ENCODE measurements at regions not wholly inside any gene's neighbourhood (a gene's known extent, or its start where the extent isn't known, plus 50 kb on each side); places are given as distances from the start of the nearest gene placed in this dataset.

DNA sequence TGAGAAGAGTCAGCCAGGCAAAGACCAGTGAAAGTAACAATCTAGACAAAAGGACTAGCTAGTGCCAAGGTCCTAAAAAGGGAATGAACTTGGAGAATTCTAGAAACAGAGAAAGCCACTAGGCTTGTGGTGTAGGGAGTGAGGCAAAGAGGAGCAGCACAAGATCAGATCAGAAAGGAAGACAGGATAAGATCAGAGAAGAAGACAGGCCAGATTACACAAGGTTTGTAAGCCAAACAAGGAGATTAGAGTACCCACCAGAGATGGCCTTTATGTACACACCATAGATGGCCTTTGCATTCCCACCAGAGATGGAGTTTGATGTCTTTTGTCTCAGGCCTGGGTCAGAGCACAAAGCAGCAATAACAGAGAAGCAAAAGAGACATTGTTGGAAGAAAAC, 105.6 kb upstream of the PLCB4 start:
- TF ChIP-seq, protein P1, sequence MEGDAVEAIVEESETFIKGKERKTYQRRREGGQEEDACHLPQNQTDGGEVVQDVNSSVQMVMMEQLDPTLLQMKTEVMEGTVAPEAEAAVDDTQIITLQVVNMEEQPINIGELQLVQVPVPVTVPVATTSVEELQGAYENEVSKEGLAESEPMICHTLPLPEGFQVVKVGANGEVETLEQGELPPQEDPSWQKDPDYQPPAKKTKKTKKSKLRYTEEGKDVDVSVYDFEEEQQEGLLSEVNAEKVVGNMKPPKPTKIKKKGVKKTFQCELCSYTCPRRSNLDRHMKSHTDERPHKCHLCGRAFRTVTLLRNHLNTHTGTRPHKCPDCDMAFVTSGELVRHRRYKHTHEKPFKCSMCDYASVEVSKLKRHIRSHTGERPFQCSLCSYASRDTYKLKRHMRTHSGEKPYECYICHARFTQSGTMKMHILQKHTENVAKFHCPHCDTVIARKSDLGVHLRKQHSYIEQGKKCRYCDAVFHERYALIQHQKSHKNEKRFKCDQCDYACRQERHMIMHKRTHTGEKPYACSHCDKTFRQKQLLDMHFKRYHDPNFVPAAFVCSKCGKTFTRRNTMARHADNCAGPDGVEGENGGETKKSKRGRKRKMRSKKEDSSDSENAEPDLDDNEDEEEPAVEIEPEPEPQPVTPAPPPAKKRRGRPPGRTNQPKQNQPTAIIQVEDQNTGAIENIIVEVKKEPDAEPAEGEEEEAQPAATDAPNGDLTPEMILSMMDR (IDR thresholded peaks at IDR 0.05; ENCODE audit: low read depth, low read length) = no peak
- no peak for DNase-seq (ENCODE audit: low read depth)
- no peak overlapping the region for H3K4me3 ChIP-seq (ENCODE audit: low read depth, low read length)

DNA sequence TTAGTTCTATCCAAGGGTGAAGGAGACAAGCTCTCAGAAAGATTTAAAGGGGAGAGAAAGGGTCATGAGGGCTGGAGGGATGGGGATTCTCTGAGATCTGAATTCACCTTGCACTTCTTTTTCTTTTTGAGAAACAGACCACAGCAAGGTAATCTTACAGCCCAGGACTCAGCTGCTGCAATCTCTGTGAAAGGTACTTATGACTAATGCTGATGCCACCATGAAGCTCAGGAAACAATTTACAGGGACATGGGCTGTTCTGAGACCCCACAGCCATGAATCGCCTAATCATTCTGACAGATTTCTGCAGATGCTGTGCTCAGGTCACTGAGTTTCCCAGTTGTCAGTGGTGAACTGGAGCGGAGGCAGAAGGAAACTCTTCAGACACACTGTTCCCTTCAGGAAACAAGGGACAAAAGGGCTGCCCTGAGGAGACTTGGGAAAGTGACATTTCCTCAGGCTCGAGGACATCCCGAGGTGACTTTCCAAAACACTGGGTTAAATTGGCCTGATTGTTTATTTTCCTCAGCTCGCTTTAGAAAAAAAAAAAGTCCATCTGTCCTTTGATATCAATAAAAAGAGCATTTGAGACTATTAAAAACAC, 103.8 kb upstream of the PLCB4 start:
- TF ChIP-seq, protein P2, sequence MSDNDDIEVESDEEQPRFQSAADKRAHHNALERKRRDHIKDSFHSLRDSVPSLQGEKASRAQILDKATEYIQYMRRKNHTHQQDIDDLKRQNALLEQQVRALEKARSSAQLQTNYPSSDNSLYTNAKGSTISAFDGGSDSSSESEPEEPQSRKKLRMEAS (IDR thresholded peaks at IDR 0.05; ENCODE audit: low read depth, low read length) = no peak
- TF ChIP-seq POLR2A (IDR thresholded peaks at IDR 0.05; ENCODE audit: extremely low read depth, insufficient read length) = no peak
- TF ChIP-seq MYC (IDR thresholded peaks at IDR 0.05; ENCODE audit: low read depth, low read length) = no peak
- TF ChIP-seq, protein P1 (IDR thresholded peaks at IDR 0.05; ENCODE audit: low read depth, low read length) = no peak
- DNase-seq (ENCODE audit: low read depth) = no peak
- H3K4me3 ChIP-seq (ENCODE audit: low read depth, low read length) = no peak overlapping the region

DNA sequence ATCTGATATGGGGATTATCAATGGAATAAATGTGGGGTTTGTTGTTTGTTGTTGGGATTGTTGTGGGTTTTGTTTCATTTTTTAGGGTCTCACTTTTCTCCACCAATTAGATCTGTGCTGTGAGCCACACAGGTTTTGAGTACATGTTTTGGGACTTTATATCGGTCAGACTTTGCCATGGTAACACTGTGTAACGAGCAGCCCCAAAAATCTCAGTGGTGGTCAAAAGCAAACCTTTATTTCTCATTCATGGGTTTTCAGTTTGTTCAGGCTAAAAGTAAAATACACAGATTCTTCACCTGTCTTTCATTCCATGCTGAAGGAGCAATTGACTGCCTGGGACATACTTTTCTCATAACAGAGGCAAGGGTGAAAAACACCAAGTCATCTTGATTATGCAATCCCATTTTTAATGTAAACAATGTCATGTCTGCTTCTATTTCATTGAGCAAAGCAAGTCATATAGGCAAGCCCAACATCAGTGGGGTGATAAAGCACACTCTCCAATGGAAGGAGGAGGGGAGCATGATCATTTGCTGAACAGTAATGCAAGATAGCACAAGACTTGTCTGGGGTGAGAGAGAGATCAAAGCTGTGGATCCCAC, 101.1 kb upstream of the PLCB4 start:
- H3K4me3 ChIP-seq (ENCODE audit: low read depth, low read length) = no peak overlapping the region
- no peak for DNase-seq (ENCODE audit: low read depth)
- TF ChIP-seq MYC (IDR thresholded peaks at IDR 0.05; ENCODE audit: low read depth, low read length) (no peak), POLR2A (IDR thresholded peaks at IDR 0.05; ENCODE audit: extremely low read depth, insufficient read length) (no peak)
- TF ChIP-seq, protein P2 (IDR thresholded peaks at IDR 0.05; ENCODE audit: low read depth, low read length) = no peak
- TF ChIP-seq, protein P1 (IDR thresholded peaks at IDR 0.05; ENCODE audit: low read depth, low read length) = no peak

DNA sequence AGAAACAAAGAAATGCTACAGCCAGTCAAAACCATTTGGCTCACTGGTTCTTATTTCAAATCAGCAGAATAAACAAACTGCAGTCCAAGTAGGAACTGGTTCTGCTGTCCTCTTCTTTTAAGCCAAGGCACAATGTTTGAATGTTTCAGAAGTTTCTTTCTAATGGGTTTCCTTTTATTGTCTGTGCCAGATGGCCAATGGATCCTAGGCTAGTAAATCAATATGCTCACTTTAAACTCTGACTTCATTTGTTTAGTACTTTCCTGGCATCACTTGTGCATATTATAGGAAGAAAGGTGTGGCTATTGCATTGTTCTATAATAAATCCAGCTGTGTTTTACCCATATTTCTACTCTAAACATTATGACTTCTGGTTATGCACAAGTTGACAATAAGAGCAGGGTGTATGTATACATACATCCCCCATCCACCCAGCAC, 99.7 kb upstream of the PLCB4 start:
- DNase-seq (ENCODE audit: low read depth) = no peak

DNA sequence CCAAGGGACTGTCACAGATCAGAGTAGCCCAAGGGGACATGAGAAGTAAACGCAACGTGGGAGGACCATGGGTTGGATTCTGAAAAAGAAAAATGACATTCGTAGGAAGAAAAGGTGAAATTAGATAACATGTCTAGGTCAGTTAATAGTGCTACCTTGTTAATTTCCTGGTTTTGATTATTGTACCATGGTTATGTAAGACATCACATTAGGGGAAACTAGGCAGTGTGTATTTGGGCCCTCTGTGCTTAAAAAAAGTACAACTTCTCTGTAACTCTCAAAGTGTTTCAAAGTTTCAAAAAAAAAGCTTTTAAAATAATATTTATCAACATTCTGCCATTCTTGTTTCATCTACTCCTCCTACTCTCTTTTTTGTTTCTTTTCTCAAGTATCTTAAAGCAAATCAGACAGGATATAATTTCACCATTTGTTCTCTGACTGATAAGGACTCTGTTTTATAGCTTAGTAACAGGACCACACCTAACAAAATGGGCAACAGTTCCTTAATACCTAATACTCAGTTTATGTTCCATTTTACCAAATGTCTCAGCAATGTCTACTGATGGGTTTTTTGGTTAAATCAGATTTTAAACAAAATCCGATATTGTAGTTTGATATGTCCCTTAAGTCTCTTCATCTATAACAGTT, 97.1 kb upstream of the PLCB4 start:
- no peak for DNase-seq (ENCODE audit: low read depth)
- H3K4me3 ChIP-seq (ENCODE audit: low read depth, low read length) = no peak overlapping the region
- TF ChIP-seq, protein P1 (IDR thresholded peaks at IDR 0.05; ENCODE audit: low read depth, low read length) = no peak
- no peak for TF ChIP-seq POLR2A (IDR thresholded peaks at IDR 0.05; ENCODE audit: extremely low read depth, insufficient read length)
- TF ChIP-seq, protein P2 (IDR thresholded peaks at IDR 0.05; ENCODE audit: low read depth, low read length) = no peak
- TF ChIP-seq MYC (IDR thresholded peaks at IDR 0.05; ENCODE audit: low read depth, low read length) = no peak

More for the DNA sequence above, 99.7 kb upstream of the PLCB4 start:
- no peak overlapping the region for H3K4me3 ChIP-seq (ENCODE audit: low read depth, low read length)
- TF ChIP-seq POLR2A (IDR thresholded peaks at IDR 0.05; ENCODE audit: extremely low read depth, insufficient read length) (no peak), MYC (IDR thresholded peaks at IDR 0.05; ENCODE audit: low read depth, low read length) (no peak)
- TF ChIP-seq, protein P1 (IDR thresholded peaks at IDR 0.05; ENCODE audit: low read depth, low read length) = no peak
- TF ChIP-seq, protein P2 (IDR thresholded peaks at IDR 0.05; ENCODE audit: low read depth, low read length) = no peak
